GM12891 (cell line): ENCODE measurements at regions not wholly inside any gene's neighbourhood (a gene's known extent, or its start where the extent isn't known, plus 50 kb on each side); places are given as distances from the start of the nearest gene placed in this dataset.

Experiments used
- POLR2A ChIP-seq: IDR thresholded peaks from 2 replicates; pipeline ENCODE4 v1.6.1; 2011; ENCODE audit warnings: low read depth, low read length, control low read depth
- POLR2AphosphoS5 ChIP-seq: IDR thresholded peaks from 2 replicates; pipeline ENCODE4 v1.6.1; 2011; ENCODE audit warnings: low read depth, low read length, control low read depth
- POU2F2 ChIP-seq: IDR thresholded peaks from 2 replicates; pipeline ENCODE4 v1.6.1; 2011; ENCODE audit warnings: low read depth, mild to moderate bottlenecking, control low read depth, low read length, moderate library complexity
- SPI1 ChIP-seq: IDR thresholded peaks from 2 replicates; pipeline ENCODE4 v1.6.1; 2011; ENCODE audit warnings: low read depth, low read length, control low read depth
- TAF1 ChIP-seq: IDR thresholded peaks from 2 replicates; pipeline ENCODE4 v1.6.1; 2011; ENCODE audit warnings: low read depth, low read length, control low read depth

GRCh38 chr1:2920421-2921015, 100.7 kb upstream of the ACTRT2 start:
- TF ChIP-seq TAF1: no peak
- no peak for TF ChIP-seq POLR2A
- no peak for TF ChIP-seq POLR2AphosphoS5
- TF ChIP-seq POU2F2: no peak
- no peak for TF ChIP-seq SPI1
